GM18511 (cell line): ENCODE measurements at regions not wholly inside any gene's neighbourhood (a gene's known extent, or its start where the extent isn't known, plus 50 kb on each side); places are given as distances from the start of the nearest gene placed in this dataset.
"Not testable (repeated sequence)": the region's sequence is repeated elsewhere in the genome, so short reads cannot be mapped to it uniquely, and the experiment has no call there.

Experiments used
- ATAC-seq: cut with Tn5 transposase; IDR thresholded peaks from one replicate; pipeline ENCODE4 v1.9.1; 2021; ENCODE audit warnings: mild to moderate bottlenecking, moderate library complexity; ENCODE audit not compliant: unreplicated experiment

DNA sequence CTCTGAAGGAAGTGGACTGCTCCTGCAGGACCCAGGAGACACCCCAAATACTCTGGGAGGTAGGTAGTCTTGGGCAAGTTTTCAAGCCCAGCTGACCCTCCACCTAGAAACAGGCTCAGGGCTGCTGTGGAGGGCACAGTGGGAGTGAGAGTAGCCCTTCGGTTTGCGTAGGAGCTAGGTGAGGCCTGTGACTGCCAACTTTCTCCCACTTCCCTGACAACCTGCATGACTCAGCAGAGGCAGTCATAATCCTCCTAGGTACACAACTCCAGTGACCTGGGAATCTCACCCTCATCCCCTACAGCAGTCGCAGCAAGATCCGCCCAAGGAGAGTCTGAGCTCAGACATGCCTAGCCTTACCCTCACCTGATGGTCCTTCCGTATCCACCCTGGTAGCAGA lies 439.1 kb downstream of the CNTNAP4 start:
- ATAC-seq = not testable (repeated sequence)

DNA sequence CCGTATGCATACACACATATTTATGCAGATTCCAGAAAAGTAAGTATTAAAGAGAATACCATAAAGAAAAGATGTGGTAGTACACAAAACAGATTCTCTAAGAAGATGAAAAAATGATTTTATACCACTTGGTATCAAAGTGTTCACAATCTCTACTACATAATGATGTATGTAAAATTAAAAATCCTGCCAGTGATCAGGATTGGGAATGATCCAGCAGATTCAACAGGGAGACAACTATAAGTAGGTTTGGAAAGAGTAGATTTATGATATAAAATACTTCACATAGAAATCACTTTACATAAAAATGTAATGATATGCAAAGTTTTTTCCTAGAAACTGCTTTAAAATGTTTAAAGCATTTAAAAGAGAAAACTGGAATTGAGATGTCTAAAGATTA lies 447.0 kb downstream of the CNTNAP4 start:
- no peak for ATAC-seq

GRCh38 chr16:76729525-76729924 lies 452.3 kb downstream of the CNTNAP4 start:
- ATAC-seq = no peak

GRCh38 chr16:76732894-76733293 lies 455.7 kb downstream of the CNTNAP4 start:
- ATAC-seq = no peak

DNA sequence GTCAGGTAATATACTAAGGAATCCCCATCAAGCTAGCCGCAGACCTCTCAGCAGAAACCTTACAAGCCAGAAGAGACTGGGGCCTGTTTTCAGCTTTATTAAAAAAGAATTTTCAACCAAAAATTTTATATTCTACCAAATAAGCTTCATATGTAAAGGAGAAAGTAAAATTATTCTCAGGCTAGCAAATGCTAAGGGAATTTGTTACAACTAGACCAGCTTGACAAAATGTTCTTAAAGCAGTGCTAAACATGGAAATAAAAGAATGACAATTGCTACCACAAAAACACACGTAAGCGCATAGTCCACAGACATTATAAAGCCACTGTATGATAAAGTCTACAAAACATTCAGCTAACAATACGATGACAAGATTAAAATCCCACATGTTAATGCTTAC lies 449.4 kb upstream of the MON1B start:
- ATAC-seq = no peak

- no peak for ATAC-seq
Measured at GRCh38 chr16:76748461-76749348, 442.3 kb upstream of the MON1B start.

GRCh38 chr16:76749780-76750375 lies 441.1 kb upstream of the MON1B start:
- ATAC-seq = no peak

GRCh38 chr16:76755496-76755895 lies 435.5 kb upstream of the MON1B start:
- ATAC-seq = no peak

DNA sequence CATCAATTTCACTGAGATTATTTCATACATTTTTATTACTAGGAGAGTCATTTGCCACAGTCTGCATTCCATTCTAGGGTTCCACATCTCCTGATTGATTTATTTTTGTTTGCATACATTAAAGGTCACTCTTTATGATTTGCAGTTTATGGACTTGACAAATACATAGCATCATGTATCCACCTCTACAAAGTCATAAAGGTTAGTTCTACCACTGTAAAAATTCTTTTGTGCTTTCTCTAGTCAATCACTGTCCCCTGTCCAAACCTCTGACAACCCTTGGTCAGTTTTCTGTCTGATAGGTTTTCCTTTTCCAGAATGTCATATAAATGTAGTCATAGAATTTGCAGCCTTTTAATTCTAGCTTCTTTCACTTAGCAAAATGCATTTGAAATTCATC lies 434.6 kb upstream of the MON1B start:
- ATAC-seq = no peak

DNA sequence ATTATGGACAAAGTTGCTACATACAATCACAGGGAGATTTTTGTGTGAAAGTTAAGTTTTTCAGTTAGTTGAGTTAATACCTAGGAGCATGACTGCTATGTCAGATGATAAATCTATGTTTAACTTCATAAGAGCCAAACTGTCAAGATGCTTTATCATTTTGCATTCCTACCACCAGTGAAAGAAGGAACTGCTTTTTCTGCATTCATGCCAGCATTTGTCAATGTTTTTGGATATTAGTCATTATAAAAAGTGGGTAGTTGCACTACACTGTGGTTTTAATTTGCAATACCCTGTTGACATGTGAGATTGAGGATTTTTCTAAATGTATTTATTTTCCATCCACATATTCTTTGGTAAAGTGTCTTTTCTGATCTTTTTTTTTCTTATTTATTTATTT lies 434.0 kb upstream of the MON1B start:
- no peak for ATAC-seq

- ATAC-seq = no peak
Measured at GRCh38 chr16:76766538-76766937, 424.5 kb upstream of the MON1B start.

GRCh38 chr16:76768316-76768715 lies 422.7 kb upstream of the MON1B start:
- ATAC-seq = no peak

DNA sequence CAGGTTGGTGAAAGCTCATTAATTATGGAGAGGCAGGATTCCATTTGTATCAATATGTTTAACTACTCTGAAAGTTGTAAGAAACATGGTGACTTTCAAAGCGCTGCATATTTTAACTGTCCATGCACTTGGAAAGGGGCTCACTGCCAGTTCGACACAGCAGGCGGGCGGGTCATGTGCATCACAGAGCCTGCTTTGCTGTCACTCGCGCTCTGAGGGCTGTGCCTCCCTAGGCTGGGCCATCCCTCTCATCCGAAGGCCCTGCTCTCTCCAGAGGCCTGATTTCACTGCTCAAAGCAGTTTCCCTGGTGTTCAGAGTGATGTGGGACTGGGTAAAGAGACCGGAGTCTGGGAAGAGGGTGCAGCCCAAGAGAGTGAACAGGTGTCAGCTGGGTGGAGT lies 422.0 kb upstream of the MON1B start:
- no peak for ATAC-seq

- no peak for ATAC-seq
Measured at GRCh38 chr16:76771216-76771615, 419.8 kb upstream of the MON1B start.

DNA sequence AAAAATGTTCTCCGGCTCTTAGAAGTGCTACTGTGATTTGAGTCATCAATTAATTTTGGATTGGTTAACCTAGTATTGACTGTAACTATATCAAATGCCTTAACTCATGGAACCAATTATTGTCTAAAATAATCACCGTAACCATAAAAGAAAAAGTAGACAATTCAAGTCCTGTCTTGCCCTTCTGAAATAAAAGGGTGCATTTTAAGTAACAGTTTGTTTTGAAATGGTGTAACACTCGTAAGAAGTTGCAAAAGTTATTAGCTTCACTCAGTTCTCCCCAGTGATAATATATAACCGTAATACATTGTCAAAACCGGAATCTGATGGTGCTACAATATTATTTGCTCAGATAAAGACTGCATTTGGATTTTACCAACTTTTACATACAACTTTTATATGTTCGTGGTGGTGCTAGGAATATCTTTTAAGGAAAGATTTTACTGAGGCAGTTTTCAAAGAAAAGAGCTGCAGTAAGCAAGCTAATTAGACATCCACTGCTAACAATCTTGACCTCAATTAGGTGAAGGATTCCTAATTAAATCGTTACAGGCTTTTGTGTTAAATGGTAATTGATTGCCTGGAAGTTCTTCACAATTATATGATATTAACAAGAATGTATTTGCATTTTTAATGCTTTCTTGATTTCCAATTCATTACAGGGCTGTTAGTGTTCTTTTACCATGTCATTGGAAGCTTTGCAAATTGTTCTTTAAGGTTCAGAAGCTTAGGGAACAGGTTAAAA lies 413.1 kb upstream of the MON1B start:
- no peak for ATAC-seq

GRCh38 chr16:76780556-76780955 lies 410.4 kb upstream of the MON1B start:
- no peak for ATAC-seq

DNA sequence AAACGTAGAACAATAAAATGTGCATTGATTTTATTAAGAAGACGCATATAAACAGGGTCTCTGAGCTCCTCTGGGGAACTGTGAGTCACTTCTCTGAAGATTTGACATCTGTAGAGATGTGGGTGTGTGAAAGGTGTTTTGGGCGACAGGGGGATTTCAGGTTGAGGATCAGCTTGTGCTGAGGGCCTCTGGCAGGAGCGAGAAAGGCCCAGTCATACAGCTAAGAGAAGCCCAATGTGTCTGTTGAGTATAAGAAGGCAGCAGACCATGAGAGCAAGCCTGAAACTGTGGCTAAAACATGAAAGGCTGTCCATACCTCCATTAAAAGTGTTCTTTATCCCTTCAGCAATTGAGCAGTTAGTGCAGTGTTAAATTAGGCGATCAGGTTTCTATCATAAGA lies 406.5 kb upstream of the MON1B start:
- no peak for ATAC-seq

- no peak for ATAC-seq
Measured at GRCh38 chr16:76787394-76787793, 403.6 kb upstream of the MON1B start.

- no peak for ATAC-seq
Measured at GRCh38 chr16:76791151-76791550, 399.8 kb upstream of the MON1B start.

DNA sequence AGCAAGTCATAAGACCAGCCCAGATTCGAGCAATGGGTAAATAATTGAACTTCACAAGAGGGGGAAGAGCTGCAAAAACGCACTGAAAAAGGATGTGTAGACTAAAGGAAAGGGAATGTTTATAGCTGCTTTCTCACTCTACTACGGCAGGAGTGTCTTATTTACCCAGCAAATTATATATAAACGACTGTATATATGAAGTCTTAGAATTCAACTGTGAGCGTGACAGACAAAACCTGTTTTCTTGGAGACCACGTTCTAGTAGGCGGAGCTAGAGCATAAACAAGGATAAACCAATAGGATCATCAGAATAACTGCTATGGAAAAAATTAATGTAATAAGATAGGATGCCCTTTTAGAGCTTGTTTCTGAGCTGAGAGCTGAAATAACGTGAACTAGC lies 394.6 kb upstream of the MON1B start:
- no peak for ATAC-seq

DNA sequence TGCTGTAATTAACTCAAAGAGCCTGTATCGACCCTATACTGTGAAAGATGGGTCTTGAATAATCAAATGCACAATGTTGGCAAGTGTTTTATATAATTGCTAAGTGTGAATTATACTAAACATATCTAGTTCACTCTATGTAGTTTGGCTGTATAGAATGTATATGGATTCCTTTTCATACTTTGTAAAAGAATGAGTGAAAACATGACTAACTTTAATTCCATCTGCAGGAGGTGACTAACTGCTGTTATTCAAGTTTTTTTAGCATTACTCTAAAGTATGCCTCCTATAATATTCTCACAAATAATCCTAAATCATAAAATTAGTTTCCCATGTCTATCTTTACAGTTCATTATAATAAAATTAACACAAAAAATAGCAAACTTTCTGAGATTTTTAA lies 394.0 kb upstream of the MON1B start:
- ATAC-seq = no peak

- no peak for ATAC-seq
Measured at GRCh38 chr16:76797457-76797856, 393.5 kb upstream of the MON1B start.
